CD4-positive, alpha-beta T cell (primary cell): ENCODE measurements at regions not wholly inside any gene's neighbourhood (a gene's known extent, or its start where the extent isn't known, plus 50 kb on each side); places are given as distances from the start of the nearest gene placed in this dataset.

ENCODE experiments used
- ATAC-seq: fragments of 200-7000 bp; cut with Tn5 transposase; one replicate; pipeline ENCODE4 v1.10.0; 2022; ENCODE audit warnings: mild to moderate bottlenecking; ENCODE audit not compliant: poor library complexity
- CTCF ChIA-PET: fragments of 350-600 bp; sonication (Branson Sonifier 250); formaldehyde crosslinking; loops from one replicate; lab custom pipeline; 2021; ENCODE audit warnings: antibody characterized with exemption, inconsistent platforms; lab: Charles Lee
- POLR2A ChIA-PET: fragments of 350-600 bp; sonication (Branson Sonifier 250); formaldehyde crosslinking; loops from one replicate; lab custom pipeline; 2021; ENCODE audit warnings: antibody characterized with exemption, inconsistent platforms; lab: Charles Lee
- DNase-seq, 14 experiments: peaks; one replicate each; pipeline ENCODE4 v3.0.0-alpha.2; 2013 to 2020; ENCODE audit warnings: mixed read lengths in 2 of 14
- H3K27ac ChIP-seq, 2 donors: one replicate each; pipeline versions ENCODE4 v1.5.1 to v1.7.0; 2013; ENCODE audit warnings: low read length in 2 of 2, low read depth in 1 of 2, mild to moderate bottlenecking in 1 of 2
- H3K27me3 ChIP-seq, 2 experiments: 1 replicate in 1 of 2; 2 replicates in 1 of 2; pipeline versions ENCODE4 v1.6.1 to v1.7.0; 2013; ENCODE audit warnings: low read length in 2 of 2, control low read depth in 1 of 2, mild to moderate bottlenecking in 1 of 2, moderate library complexity in 1 of 2; ENCODE audit not compliant: insufficient read depth in 2 of 2, control insufficient read depth in 1 of 2
- H3K36me3 ChIP-seq: one replicate; pipeline ENCODE4 v1.6.1; 2013; ENCODE audit warnings: low read length, control low read depth; ENCODE audit not compliant: insufficient read depth
- H3K4me1 ChIP-seq: one replicate; pipeline ENCODE4 v1.6.1; 2013; ENCODE audit warnings: low read length, control low read depth; ENCODE audit not compliant: insufficient read depth
- H3K4me3 ChIP-seq: one replicate; pipeline ENCODE4 v1.5.1; 2013; ENCODE audit warnings: mild to moderate bottlenecking, low read length, moderate library complexity
- H3K9me3 ChIP-seq, 2 experiments: 1 replicate in 1 of 2; 2 replicates in 1 of 2; pipeline versions ENCODE4 v1.6.1 to v1.7.0; 2013; ENCODE audit warnings: low read length in 2 of 2, mild to moderate bottlenecking in 2 of 2, control low read depth in 1 of 2, moderate library complexity in 1 of 2; ENCODE audit not compliant: control insufficient read depth in 1 of 2, insufficient read depth in 1 of 2
- H3K27ac Mint-ChIP-seq: one replicate; pipeline ENCODE4 v1.8.0; 2020; ENCODE audit warnings: mixed read lengths
- H3K27me3 Mint-ChIP-seq: one replicate; pipeline ENCODE4 v1.8.0; 2021; ENCODE audit warnings: mixed read lengths
- H3K36me3 Mint-ChIP-seq: one replicate; pipeline ENCODE4 v1.8.0; 2021; ENCODE audit warnings: low read depth, mixed read lengths
- H3K4me1 Mint-ChIP-seq: one replicate; pipeline ENCODE4 v1.8.0; 2021; ENCODE audit warnings: low read depth, mixed read lengths
- H3K4me3 Mint-ChIP-seq: one replicate; pipeline ENCODE4 v1.8.0; 2020; ENCODE audit warnings: mild to moderate bottlenecking, mixed read lengths
- H3K9me3 Mint-ChIP-seq: one replicate; pipeline ENCODE4 v1.8.0; 2020; ENCODE audit warnings: mixed read lengths
- CTCF ChIP-seq: fragments of 200-600 bp; IDR thresholded peaks from one replicate; pipeline ENCODE4 v1.8.0; 2022; ENCODE audit warnings: antibody characterized with exemption, mild to moderate bottlenecking
- intact Hi-C, 2 experiments: fragments of 100-400 bp; cut with DNase I in 1 of 2; cut with micrococcal nuclease in 1 of 2; formaldehyde crosslinking; loops; one replicate each; pipeline versions ENCODE4 v1.15.1 to v1.9.0; 2023 to 2025; cut with DNase I, micrococcal nuclease

DNA sequence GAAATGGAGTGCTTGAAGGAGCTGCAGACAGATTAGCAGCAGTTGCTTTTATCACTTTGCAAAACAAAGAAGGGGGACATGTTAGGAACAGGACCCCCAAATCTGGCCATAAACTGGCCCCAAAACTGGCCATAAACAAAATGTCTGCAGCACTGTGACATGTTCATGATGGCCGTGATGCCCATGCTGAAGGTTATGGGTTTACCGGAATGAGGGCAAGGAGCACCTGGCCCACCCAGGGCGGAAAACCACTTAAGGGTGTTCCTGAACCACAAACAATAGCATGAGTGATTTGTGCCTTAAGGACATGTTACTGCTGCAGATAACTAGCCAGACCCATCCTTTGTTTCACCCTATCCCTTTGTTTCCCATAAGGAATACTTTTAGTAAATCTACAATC, 79.6 kb upstream of the GC start:
- Mint-ChIP-seq H3K27ac (no peak overlapping the region), H3K4me1 (no peaks in the 10 kb centered on the region), H3K36me3 (no peaks in the 10 kb centered on the region), H3K27me3 (no peaks in the 10 kb centered on the region), H3K9me3 (no peaks in the 10 kb centered on the region), H3K4me3 (no peak overlapping the region)
- no peak for DNase-seq
- H3K27me3 ChIP-seq: no peaks in the 10 kb centered on the region
- peaks cover 9 to 23% of the 10 kb centered on the region in 2 experiments for H3K9me3 ChIP-seq
- intact Hi-C loops: no loop called here
- no peak overlapping the region for H3K4me3 ChIP-seq
- H3K36me3 ChIP-seq: no peaks in the 10 kb centered on the region
- ChIA-PET CTCF (no interaction called here), POLR2A (no interaction called here)
- H3K27ac ChIP-seq: no peak overlapping the region
- ATAC-seq: no peak
- no peaks in the 10 kb centered on the region for H3K4me1 ChIP-seq
- no peak for TF ChIP-seq CTCF

DNA sequence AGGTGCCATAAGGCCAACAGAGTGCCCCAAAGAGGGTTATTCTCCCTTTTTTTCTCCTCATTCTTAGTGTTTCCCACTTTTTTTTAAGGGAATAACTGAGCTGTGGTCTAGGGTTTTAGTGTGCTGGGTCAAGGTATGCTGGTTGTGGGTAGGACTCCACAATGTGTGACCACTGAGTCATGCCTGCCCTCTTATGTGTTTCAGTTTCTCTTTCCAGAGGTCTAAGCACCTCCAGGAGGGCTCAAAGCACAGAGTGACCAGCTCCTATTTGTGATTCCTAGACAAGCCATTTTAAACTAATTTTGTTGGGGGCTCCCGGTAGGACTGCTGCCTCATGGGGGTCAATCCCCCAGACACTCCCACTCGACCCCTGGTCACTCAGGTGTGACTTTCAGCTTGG, 80.5 kb upstream of the GC start:
- H3K27me3 ChIP-seq: no peaks in the 10 kb centered on the region
- Mint-ChIP-seq H3K36me3 (no peaks in the 10 kb centered on the region), H3K27ac (no peak overlapping the region), H3K4me3 (no peak overlapping the region), H3K9me3 (no peaks in the 10 kb centered on the region), H3K4me1 (no peaks in the 10 kb centered on the region), H3K27me3 (no peaks in the 10 kb centered on the region)
- POLR2A ChIA-PET: no interaction called here
- H3K9me3 ChIP-seq: peaks cover 9 to 23% of the 10 kb centered on the region in 2 experiments
- CTCF ChIA-PET: no interaction called here
- no peak overlapping the region for H3K4me3 ChIP-seq
- H3K27ac ChIP-seq: no peak overlapping the region
- intact Hi-C loops: no loop called here
- DNase-seq (no peak), ATAC-seq (no peak)
- no peak for TF ChIP-seq CTCF
- H3K4me1 ChIP-seq: no peaks in the 10 kb centered on the region
- no peaks in the 10 kb centered on the region for H3K36me3 ChIP-seq

GRCh38 chr4:71866212-71866885, 82.5 kb upstream of the GC start:
- H3K27me3 Mint-ChIP-seq: no peaks in the 10 kb centered on the region

More at GRCh38 chr4:71866212-71866885, 82.5 kb upstream of the GC start:
- DNase-seq (no peak), ATAC-seq (no peak)
- POLR2A ChIA-PET: no interaction called here
- no peaks in the 10 kb centered on the region for H3K4me1 ChIP-seq
- intact Hi-C loops: no loop called here
- H3K27me3 ChIP-seq: no peaks in the 10 kb centered on the region
- no peaks in the 10 kb centered on the region for H3K36me3 Mint-ChIP-seq
- no peaks in the 10 kb centered on the region for H3K4me1 Mint-ChIP-seq
- no peaks in the 10 kb centered on the region for H3K36me3 ChIP-seq
- TF ChIP-seq CTCF: no peak
- H3K9me3 ChIP-seq: peaks cover 9 to 23% of the 10 kb centered on the region in 2 experiments
- no peaks in the 10 kb centered on the region for H3K9me3 Mint-ChIP-seq
- H3K4me3 ChIP-seq: no peak overlapping the region
- no peak overlapping the region for H3K27ac Mint-ChIP-seq
- no peak overlapping the region for H3K27ac ChIP-seq
- CTCF ChIA-PET: no interaction called here
- H3K4me3 Mint-ChIP-seq: no peak overlapping the region
